HG03354 (cell line): ENCODE measurements at regions not wholly inside any gene's neighbourhood (a gene's known extent, or its start where the extent isn't known, plus 50 kb on each side); places are given as distances from the start of the nearest gene placed in this dataset.

Source experiments
- ATAC-seq: cut with Tn5 transposase; IDR thresholded peaks from one replicate; pipeline ENCODE4 v1.9.1; 2021; ENCODE audit warnings: mild to moderate bottlenecking; ENCODE audit not compliant: unreplicated experiment, poor library complexity, severe bottlenecking

DNA sequence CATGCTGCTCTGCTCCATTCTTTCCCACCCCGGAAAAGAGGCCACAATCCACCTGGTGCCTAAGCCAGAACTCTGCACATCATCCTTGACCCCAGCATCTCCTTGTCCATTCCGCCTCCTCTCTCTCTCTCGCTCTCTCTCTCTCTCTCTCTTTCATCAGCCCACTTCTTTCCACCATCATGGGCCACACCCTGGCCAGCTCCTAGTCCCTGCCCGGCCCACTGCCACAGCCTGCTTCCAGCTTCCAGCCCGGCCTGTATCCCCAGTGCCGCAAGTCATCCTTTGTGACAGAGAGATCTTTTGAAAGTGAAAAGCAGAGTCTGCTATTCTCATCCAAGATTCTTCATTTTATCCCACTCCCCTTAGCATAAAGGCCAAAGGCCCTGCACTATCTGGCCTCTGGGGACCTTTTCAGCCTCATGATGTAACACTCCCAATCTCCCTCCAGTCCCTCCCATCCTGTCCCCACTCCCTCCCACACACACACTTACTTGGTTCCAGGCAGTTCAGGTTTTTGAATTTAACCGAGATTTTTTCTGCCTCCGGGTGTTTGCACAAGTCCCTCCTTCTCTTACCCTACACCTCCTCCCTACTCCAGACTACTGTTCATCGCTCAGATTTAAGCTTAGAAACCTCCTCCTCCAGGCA, 214.0 kb downstream of the EN1 start:
- no peak for ATAC-seq

DNA sequence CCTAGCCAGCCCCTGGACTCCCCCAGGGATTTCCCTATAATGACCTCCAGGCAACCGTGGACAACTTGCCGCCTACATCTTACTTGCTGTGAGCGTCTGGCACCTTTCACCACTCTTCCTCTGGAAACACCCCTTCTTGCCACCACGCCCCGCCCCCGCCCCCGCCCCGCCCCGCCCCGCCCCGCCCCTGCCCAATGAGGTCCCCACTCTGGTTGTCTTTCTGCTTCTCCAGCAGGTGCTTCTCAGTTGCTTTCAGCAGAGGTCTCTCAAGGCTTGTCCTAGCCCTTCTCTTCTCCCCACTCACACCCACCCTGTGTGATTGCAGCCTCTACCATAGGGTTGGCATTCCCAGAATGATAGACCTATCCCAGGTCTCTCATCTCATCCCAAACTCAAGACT, 214.5 kb downstream of the EN1 start:
- no peak for ATAC-seq

DNA sequence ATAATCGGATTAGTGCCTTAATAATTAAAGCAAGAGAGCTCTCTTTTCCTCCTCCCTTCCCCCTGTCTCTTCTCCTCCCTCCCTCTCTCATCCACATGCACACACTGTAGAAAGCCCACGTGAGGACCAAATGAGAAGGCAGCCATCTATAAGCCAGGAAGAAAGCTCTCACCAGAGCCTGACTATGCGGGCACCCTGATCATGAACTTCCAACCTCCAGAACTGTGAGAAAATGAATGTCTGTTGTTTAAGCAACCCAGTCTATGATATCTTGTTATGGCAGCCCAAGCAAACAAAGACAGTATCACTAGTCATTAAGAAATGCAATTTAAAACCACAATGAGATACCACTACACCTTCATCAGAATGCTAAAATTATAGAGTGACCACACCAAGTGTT, 220.3 kb downstream of the EN1 start:
- no peak for ATAC-seq

DNA sequence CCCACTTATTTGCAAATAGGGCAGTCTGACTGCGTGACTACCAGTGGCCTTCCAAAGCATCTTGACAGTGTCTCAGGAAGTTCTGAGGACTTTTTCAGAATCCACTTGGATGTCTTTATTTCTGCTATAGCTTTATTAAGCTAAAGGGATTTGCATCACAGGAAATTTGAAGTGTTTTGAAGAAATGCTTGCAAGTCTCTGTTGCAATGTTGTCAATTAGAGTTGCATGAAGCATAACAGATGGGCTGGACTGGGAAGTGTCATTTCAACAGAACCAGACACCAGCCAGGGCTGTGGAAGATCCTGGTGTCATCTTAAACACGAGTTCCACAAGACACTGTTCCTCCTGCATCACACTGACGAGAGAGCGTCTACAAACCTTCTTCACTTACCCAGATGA, 224.5 kb downstream of the EN1 start:
- no peak for ATAC-seq

DNA sequence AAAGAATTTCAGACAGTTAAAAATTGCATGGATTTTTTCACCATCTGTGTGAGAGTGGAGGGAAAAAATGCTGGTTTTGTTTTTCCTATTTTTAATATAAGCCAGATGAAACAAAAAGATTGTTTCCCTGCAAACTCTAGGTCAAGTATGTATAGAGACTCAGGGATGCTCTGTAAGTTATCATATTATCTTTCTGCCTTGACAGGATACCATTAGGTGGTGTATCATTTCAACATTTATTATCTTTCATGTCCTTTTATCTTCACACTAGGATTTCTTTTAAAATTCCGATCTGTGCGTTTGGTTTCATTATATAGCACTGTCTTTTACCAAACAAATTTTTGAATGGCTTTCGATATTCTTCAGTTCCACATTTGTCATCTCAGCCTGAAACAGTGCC, 225.3 kb downstream of the EN1 start:
- ATAC-seq, result no peak

DNA sequence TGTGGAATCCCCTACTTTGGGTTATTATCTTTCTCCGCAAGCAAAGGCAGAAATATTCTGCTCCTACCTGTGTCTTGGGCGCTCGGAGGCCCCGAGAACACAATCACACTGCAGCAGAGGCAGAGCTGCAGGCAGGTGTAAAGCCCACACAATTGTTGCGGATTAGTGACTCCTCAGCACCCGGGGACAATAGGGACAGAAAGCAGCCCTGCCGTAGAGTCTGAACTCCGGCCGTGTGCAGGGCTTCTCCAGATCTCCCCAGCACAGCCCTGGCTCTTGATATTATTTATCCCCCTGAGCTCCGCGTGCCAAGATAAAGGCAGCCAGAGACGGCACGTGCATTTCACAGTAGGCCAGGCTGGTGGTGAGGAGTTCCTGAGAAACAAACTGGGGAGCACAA, 229.2 kb downstream of the EN1 start:
- ATAC-seq, result no peak

DNA sequence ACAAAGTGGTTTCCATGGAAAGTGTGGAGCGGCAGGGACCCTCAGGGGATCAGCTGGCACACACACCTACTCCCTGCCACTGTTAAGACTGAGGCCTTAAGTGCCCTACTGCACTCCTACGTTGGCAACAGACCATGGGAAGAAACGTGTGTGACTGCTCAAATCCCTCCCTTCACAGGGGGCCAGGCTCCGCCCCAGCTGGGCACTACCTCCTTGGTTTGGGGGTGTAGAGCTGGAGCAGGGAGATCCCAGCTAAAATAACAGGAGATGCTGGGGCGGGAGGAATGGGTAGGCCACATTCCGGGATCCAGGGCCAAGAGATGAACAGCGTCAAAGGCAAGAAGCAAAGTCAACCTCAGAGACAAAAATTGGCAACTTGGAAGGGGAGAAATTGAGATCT, 231.0 kb downstream of the EN1 start:
- ATAC-seq, result no peak

DNA sequence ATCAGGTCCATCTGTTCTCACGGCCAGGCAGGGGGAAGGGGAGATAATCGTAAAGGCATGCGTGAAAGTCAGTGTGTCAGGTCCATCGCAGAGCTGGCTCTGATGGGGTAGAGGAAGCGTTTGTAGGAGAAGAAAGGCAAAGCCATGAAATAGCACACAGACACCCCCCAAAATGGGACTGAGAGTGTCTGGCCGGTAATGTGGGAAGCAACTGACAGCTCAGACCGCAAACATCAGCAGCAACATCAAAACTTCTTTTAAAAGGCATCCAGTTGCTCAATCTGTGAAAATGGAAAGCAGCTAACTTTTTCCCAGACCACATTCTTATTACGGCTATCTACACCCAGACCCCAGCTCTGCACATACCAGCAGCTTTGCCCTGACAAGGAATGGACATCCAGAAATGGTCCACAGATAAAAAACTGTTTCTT, 232.6 kb downstream of the EN1 start:
- ATAC-seq, result no peak

DNA sequence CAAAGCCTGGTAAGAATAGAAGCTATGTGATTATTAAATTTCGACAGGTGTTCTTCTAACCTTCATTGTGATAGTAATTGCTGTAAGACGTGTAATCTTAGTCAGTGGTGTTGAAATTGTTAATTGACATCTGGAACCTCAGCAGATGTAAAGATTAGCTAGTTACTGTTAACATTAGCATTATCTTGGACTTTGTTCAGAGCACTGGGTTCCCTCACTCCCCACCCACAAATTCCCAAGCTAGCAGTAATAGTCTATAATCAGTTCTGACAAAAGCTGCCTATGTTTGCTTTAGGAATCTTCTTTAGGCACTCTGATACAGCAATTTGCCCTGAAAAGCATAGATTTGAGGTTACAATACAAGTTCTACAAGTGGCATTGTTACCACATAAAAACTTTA, 233.7 kb downstream of the EN1 start:
- no peak for ATAC-seq

DNA sequence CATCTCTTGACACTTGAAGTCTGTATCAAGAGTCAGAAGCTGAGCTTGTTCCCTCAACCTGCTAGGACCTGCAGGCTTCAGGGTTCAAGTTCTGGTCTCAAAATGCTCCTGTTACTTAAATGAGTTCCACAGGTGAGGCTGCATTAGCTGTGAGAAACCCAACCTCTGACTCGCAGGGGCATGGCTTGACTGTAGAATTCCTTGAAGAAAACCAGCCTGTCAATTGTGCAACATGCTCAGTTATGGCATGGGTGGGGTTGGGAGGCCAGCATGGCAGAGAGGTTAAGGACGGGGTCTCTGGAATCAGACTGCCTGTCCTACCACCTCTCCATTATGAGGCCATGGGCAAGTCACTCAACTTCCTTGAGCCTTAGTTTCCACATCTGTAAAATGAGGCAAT, 235.8 kb downstream of the EN1 start:
- no peak for ATAC-seq

DNA sequence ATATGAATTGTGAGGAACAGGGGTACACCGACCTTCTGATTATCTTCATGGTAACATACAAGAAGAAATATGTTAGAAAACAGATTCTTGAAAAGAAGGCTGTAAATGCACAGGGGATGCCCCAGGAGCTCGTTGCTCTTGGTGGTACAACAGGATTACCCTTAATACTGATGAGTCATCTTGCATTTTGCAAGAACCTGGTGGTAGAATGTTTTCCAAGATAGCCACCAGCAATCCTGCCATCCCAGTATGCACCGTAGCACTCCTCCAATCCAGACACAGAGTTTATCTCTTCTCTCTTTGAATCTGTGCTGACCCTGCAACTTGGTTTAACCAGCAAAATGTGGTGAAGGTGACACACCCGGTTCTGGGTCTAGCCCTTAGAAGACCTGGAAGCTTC, 238.3 kb downstream of the EN1 start:
- ATAC-seq, result no peak

DNA sequence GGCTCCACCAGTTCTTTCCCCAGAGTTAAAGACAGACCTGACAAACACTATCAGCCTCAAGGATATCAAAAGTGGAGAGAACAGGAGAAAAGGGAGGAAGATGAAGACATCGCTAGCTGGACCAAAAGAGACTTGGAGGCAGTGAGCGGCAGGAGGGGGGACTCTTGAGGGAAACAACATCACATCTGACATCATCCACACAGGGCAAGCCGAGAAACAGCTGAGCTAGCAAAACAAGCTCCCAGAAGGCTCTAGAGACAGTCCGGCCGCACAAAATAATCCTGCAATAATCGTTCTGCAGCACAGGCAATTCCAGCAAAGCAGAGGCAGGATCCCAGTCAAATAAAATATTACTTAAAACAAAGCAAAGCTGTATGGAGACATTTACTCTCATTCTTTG, 239.8 kb downstream of the EN1 start:
- no peak for ATAC-seq

DNA sequence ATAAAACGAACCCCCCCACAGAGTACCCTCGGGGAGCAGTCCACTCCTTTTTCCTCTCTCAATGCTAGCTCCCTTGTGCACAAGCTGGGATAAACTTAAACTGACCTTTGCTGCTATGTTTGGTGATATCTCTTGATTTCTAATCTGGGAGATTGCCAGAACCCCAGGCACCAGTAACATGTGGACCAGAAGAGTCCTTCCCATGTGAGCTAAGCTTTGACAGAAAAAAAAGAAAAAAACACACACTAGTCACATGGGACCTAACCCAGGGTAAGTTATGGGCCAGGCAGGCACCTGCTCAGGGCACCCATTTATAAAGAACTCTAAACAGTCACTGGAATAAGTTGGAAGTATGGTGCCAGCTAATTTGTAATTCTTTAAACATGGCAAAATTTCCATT, 242.6 kb downstream of the EN1 start:
- ATAC-seq, result no peak

DNA sequence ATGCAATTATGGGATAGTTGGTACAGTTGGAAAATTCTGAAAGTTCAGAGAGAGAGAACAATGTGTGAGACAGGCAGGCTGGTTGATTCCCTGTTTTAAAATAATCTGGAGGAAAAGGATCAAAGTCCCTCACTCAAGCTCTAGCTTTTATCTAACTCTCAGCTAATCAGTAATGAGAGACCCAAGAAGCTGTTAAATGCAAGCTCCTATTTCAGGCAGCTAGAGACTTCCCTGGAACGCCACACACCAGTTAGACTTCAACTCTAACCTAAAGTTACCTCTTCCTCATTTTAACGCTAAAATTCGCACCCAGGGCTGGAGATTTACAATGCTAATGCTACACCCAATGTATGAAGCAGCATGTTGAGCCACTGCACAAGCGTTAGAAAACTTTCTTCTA, 243.1 kb downstream of the EN1 start:
- ATAC-seq, result no peak

DNA sequence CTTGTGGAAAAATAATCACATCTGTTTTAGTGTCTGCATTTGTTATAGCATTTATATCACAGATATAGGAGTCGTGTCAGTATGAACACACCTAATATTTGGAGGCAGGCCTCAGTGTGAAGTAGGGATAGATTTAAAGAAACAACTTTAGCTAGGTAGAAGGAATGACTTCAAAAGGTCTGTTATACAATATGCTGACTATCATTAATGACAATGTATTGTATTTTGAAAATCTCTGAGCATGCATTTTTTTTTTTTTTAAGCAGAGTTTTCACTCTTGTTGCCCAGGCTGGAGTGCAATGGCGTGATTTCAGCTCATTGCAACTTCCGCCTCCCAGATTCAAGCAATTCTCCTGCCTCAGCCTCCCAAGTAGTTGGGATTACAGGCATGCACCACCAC, 248.3 kb downstream of the EN1 start:
- no peak for ATAC-seq

DNA sequence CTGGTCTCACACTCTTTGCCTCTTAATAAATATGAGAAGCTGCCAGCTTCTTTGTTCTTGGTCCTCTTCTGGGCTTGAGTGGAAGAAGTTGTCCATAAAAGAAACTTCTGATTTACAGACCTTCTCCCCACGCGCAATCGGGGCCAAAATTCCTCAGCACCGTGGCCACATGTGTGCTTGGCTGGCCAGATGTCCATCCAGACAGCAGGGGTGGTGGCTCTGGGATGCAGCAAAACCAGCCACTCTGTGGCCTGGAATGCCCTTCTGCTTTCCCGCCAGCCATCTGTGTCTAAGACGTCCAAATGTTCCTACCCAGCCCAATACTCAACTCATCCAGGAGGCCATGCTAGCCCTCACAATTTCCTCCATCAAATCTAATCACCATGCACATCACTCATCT, 250.8 kb downstream of the EN1 start:
- ATAC-seq, result no peak

DNA sequence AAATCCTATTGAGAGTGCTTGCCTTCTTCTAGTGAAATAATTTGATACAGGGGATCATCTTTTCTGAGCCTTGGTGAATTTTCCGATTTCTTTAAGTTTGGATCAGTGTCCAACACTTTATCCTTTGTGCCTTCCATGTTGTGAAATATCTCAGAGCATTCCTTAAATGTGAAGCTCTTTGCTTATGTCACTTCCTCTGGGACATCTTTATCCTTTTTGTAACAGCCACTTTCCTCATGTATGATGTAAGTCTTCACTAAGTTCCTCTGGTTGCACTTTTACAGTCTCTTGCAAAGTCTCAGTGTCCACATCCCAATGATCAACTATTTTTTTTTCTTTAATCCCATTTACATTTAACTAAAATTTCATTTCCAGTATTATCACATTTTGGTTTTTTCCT, 254.2 kb downstream of the EN1 start:
- ATAC-seq, result no peak

DNA sequence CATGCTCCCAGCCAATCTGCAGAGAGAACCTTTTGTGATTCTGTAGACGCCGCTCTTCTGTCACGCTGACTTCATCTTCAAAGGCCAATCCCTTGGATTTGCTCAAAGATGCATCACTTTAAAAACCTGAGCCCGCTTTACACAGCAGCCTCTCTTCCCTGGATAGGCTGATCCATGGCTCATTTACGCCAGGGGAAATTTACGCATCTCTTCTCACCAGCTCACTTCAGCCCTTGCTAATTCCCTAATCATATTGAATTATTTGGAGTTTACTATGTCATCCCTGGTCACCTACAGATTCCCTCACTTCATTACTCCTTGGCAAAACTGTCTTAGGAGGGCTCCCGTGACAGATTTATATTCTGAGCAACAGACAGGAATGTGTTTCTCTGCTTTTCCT, 256.2 kb downstream of the EN1 start:
- no peak for ATAC-seq

DNA sequence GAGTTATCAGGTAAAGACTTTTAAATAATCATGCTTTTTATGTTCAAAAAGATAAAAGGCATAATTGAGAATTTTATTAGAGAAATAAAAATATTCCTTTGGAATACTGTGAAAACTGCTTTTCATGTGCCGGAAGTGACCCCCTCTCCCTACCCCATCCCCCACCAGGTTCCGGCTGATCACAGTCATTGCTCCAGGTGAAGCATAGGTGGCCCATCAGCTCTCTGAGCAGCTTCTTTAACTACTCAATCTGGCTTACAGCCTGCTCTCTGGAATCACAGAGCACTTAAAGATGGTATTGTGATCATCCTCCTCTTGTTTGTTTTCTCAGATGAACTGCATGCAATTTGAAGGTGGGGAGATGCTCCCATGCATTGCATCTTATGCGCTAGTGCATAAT, 257.7 kb downstream of the EN1 start:
- no peak for ATAC-seq

DNA sequence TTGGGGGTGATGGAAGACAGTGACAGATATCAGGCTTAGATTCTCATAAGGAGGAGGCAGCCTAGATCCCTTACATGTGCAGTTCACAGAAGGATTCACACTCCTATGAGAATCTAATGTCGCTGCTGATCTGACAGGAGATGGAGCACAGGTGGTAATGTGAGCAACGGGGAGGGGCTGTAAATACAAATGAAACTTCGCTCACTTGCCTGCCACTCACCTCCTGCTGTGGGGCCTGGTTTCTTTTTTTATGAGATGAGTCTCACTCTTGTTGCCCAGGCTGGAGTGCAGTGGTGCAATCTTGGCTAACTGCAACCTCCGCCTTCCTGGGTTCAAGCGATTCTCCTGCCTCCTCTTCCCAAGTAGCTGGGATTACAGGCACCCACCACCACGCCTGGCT, 258.6 kb downstream of the EN1 start:
- no peak for ATAC-seq

DNA sequence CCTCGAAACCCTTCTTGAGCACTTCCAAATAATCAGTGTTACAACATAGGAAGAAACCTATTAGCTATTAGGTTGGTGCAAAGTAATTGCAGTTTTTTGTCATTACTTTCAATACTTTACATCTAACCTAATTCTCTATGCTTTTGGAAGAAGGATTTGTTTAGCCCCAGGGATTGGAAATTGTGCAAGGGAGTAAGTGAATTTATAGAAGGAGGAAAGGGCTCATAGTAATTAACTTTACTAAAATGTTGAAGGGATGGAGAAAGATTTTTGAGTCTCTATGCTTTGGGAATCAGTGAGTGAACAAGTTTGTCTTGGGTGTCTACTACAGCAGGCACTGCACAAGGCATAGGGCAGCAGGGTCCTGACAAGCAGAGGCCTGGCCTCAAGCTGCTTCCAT, 261.1 kb downstream of the EN1 start:
- no peak for ATAC-seq

DNA sequence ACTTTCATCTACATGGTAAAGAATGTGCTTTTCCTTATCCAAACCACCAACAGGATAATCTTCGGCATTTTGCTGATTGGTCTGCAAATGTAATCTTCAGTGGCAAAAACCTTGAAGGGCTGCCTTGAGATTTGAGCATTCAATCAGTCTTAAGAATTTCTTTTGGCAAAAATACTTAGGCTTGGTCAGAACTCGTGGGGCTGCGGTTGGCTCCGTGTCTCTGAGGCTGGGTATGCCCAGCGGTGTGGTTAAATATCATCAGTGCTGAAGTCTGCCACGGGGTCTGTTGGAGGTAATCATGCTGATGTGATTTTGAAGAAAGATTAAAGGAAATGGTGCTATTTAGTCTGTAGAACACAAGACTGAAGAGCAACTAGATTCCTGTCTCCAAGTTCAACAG, 262.6 kb downstream of the EN1 start:
- ATAC-seq, result no peak
